Neural crest cell (in vitro differentiated cells): ENCODE measurements at regions not wholly inside any gene's neighbourhood (a gene's known extent, or its start where the extent isn't known, plus 50 kb on each side); places are given as distances from the start of the nearest gene placed in this dataset.

Experiments used
- DNase-seq: peaks from one replicate; pipeline ENCODE4 v3.0.0; 2021; ENCODE audit warnings: low read depth, mixed read lengths, low spot score
- H3K27ac Mint-ChIP-seq: one replicate; pipeline ENCODE4 v1.8.0; 2021; ENCODE audit warnings: mild to moderate bottlenecking, mixed read lengths; ENCODE audit not compliant: unreplicated experiment
- H3K27me3 Mint-ChIP-seq: 2 replicates; pipeline ENCODE4 v1.8.0; 2021; ENCODE audit warnings: low read depth, mild to moderate bottlenecking, mixed read lengths
- H3K36me3 Mint-ChIP-seq: 2 replicates; pipeline ENCODE4 v1.8.0; 2021; ENCODE audit warnings: low read depth, mild to moderate bottlenecking, mixed read lengths
- H3K4me1 Mint-ChIP-seq: 2 replicates; pipeline ENCODE4 v1.8.0; 2021; ENCODE audit warnings: mixed read lengths
- H3K4me3 Mint-ChIP-seq: one replicate; pipeline ENCODE4 v1.8.0; 2021; ENCODE audit warnings: mild to moderate bottlenecking, mixed read lengths
- H3K9me3 Mint-ChIP-seq: 2 replicates; pipeline ENCODE4 v1.8.0; 2021; ENCODE audit warnings: mixed read lengths
- TF ChIP-seq, protein P1 (sequence below): fragments of 200-600 bp; sonication (generic); conservative IDR thresholded peaks from 2 replicates; pipeline ENCODE4 v1.5.0; 2021; ENCODE audit warnings: antibody characterized with exemption, mild to moderate bottlenecking

DNA sequence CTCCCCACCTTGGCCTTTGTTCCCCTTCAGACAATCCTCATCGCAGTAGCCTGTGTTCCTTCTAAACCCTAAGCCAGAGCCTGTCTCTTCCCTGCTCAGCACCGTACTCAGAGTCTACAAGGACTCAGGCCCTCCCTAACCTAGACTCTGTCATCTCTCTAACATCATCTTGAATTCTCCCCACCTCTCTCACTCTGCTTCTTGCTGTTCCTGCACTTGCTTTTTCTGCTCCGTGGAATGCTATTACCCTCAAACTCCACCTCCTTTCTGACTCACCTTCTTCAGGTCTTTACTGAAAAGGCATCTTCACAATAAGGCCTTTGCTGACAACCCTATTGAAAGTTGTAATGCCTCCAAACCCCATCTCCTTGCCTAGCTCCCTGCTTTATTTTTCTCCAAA lies 141.0 kb downstream of the DKK1 start:
- TF ChIP-seq, protein P1, sequence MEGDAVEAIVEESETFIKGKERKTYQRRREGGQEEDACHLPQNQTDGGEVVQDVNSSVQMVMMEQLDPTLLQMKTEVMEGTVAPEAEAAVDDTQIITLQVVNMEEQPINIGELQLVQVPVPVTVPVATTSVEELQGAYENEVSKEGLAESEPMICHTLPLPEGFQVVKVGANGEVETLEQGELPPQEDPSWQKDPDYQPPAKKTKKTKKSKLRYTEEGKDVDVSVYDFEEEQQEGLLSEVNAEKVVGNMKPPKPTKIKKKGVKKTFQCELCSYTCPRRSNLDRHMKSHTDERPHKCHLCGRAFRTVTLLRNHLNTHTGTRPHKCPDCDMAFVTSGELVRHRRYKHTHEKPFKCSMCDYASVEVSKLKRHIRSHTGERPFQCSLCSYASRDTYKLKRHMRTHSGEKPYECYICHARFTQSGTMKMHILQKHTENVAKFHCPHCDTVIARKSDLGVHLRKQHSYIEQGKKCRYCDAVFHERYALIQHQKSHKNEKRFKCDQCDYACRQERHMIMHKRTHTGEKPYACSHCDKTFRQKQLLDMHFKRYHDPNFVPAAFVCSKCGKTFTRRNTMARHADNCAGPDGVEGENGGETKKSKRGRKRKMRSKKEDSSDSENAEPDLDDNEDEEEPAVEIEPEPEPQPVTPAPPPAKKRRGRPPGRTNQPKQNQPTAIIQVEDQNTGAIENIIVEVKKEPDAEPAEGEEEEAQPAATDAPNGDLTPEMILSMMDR = no peak
- no peak overlapping the region for H3K27ac Mint-ChIP-seq
- peaks cover 5% of the 10 kb centered on the region for H3K4me1 Mint-ChIP-seq
- no peaks in the 10 kb centered on the region for H3K36me3 Mint-ChIP-seq
- no peak overlapping the region for H3K4me3 Mint-ChIP-seq
- H3K9me3 Mint-ChIP-seq = no peaks in the 10 kb centered on the region
- H3K27me3 Mint-ChIP-seq = no peaks in the 10 kb centered on the region
- no peak for DNase-seq

DNA sequence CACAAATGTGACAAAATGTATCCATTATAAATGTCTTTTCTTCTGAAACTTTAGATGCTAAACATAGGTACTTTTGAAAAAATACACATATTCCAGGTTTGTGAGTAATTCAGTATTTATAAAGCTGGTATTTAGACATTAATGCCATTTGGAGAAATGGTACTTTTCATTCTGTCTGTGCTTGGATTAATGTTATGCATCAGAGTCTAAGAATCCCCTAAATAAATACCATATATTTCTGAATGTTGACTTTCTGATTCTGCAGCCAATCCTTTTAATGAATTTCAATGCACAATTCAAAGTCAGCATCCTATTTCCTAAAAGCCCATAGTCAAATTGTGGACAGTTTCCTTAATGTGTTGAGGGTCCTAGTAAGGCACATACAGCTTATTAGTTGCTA lies 145.0 kb downstream of the DKK1 start:
- DNase-seq = no peak
- Mint-ChIP-seq H3K27ac (no peak overlapping the region), H3K9me3 (no peaks in the 10 kb centered on the region), H3K4me3 (no peak overlapping the region), H3K27me3 (no peaks in the 10 kb centered on the region), H3K4me1 (no peaks in the 10 kb centered on the region), H3K36me3 (no peaks in the 10 kb centered on the region)
- TF ChIP-seq, protein P1 = no peak

DNA sequence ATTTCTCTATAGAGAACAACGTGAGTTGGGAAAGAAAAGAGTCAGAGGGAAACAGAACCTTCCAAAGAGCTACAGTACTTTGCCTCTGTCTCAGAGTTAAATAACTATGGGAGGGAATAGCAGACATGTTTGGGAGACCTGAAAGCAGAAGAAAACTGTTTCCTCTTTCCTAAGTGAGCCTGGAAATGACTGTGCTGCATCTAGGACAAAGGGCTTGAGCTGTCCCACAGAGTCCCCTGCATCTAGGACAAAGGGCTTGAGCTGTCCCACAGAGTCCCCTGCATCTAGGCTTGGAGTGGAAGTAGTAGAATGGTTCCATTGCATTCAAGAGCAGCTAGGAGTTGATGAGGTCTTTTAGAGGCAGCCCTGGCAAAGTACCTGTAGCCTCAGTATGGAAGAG lies 149.7 kb downstream of the DKK1 start:
- Mint-ChIP-seq H3K9me3 (no peaks in the 10 kb centered on the region), H3K4me1 (no peaks in the 10 kb centered on the region), H3K4me3 (no peak overlapping the region), H3K36me3 (no peaks in the 10 kb centered on the region), H3K27me3 (no peaks in the 10 kb centered on the region), H3K27ac (no peak overlapping the region)
- no peak for DNase-seq
- TF ChIP-seq, protein P1 = no peak

DNA sequence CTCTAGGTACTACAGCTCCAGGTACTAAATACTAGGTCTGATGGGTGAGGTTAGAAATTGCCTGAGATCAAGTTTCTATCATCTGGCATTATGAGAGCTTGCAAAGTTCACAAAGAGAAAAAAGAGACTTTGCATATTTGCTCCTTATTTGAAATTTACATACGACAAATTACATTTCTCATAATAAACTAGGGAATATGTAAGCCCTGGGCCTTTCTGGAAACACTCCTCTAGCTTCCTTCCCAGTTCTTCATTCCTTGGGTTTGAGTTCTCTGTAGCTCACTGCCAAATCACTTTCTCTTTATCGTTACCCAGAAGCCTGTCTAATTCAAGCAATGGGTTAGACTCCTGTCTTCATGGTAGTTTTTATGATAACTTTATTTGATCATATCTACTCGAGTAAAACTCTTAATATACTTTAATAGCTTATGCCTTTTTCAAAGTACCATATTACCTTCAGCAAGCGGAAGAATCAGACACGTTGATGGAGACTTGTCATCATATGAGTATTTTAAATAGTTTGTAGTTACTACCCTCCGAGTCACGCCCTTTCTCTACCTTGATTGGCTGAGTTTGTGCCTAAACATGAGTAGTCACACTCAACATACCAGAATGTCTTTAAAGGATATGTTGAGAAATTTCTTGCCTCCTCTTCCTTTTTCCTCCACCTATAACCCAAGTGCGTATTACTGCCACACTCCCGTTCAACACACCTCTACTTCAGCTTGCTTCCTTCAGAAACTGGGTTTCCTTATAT lies 150.5 kb downstream of the DKK1 start:
- Mint-ChIP-seq H3K27ac (no peak overlapping the region), H3K9me3 (no peaks in the 10 kb centered on the region), H3K36me3 (no peaks in the 10 kb centered on the region), H3K4me1 (no peaks in the 10 kb centered on the region), H3K27me3 (no peaks in the 10 kb centered on the region), H3K4me3 (no peak overlapping the region)
- no peak for DNase-seq
- TF ChIP-seq, protein P1 = no peak

DNA sequence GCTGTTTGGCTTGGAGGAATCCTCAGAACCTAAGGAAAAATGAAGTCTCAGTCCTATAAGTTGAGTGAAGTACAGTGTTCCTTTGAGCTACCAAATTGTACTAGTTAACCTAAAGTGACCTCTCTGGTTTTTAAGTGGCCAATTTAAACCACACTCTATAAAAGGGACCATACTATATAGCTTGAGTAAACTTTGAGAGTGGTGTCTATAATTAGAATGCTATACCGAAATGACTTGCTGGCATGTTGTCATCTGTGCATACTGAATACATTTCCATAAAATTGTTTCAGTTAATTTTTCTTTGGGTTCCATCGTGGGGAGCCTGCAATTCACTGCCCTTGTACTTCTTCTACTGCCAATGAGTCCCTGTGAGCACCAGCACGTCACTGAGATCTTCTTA lies 151.1 kb downstream of the DKK1 start:
- Mint-ChIP-seq H3K27me3 (no peaks in the 10 kb centered on the region), H3K27ac (no peak overlapping the region), H3K4me3 (no peak overlapping the region), H3K36me3 (no peaks in the 10 kb centered on the region), H3K4me1 (no peaks in the 10 kb centered on the region), H3K9me3 (no peaks in the 10 kb centered on the region)
- no peak for DNase-seq
- TF ChIP-seq, protein P1 = no peak
